Immature natural killer cell (primary cell): ENCODE measurements at regions not wholly inside any gene's neighbourhood (a gene's known extent, or its start where the extent isn't known, plus 50 kb on each side); places are given as distances from the start of the nearest gene placed in this dataset.
A peak's percentile ranks its signal among the peaks of the same experiment; 100 is the strongest.

Experiments used
- DNase-seq, 3 donors: peaks; one replicate each; pipeline ENCODE4 v3.0.0; 2022; ENCODE audit warnings: mixed read lengths in 1 of 3
- H3K27ac Mint-ChIP-seq, 6 donors: one replicate each; pipeline ENCODE4 v1.8.0; 2020; ENCODE audit warnings: mixed read lengths in 6 of 6, mild to moderate bottlenecking in 5 of 6, inconsistent platforms in 4 of 6, moderate library complexity in 3 of 6
- H3K27me3 Mint-ChIP-seq, 3 donors: one replicate each; pipeline ENCODE4 v1.8.0; 2020 to 2021; ENCODE audit warnings: low read depth in 3 of 3, mild to moderate bottlenecking in 3 of 3, mixed read lengths in 3 of 3, moderate library complexity in 3 of 3, inconsistent platforms in 1 of 3
- H3K36me3 Mint-ChIP-seq, 3 donors: one replicate each; pipeline ENCODE4 v1.8.0; 2020; ENCODE audit warnings: mixed read lengths in 3 of 3, inconsistent platforms in 2 of 3, mild to moderate bottlenecking in 2 of 3
- H3K4me1 Mint-ChIP-seq, 2 donors: one replicate each; pipeline ENCODE4 v1.8.0; 2020; ENCODE audit warnings: inconsistent platforms in 2 of 2, mild to moderate bottlenecking in 2 of 2, mixed read lengths in 2 of 2, moderate library complexity in 1 of 2
- H3K4me3 Mint-ChIP-seq, 5 donors: one replicate each; pipeline ENCODE4 v1.8.0; 2020; ENCODE audit warnings: mild to moderate bottlenecking in 5 of 5, mixed read lengths in 5 of 5, inconsistent platforms in 3 of 5, moderate library complexity in 3 of 5
- H3K9me3 Mint-ChIP-seq, 6 donors: one replicate each; pipeline ENCODE4 v1.8.0; 2020; ENCODE audit warnings: mild to moderate bottlenecking in 6 of 6, mixed read lengths in 6 of 6, inconsistent platforms in 4 of 6, moderate library complexity in 3 of 6

DNA sequence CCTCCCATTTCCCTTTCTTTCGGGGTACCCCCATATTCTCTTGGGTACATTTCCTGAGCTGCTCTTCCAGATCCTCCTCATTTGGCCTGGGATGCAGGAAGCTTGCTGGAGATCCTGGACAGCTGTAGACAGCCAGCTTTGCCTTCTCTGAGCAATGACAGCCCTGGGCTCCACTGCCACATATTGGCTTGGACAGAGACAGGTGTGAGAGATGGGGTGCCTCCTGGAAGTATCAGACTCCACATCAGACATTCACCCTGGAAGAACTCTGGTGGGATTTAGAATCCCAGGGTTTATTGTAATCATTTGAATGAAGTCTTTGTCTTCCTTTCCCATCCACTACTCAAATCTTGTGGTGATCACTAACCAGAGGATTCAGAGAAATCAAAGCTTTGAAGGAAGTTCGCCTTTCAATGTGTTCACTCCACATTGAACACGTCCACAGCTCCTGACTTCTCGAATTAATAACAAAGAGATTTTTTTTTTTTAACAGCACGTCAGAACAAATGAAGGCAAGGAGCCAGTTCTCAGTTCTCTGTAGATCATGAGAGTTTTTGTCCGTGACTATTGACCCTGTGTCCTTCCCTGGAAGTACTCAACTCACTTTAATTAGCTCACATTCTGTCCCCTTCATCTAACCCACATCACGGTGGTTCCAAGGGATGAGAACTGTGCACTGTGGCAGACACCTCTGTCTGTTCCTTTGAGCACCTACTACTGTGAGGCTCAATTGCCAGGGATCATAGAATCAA, 377.6 kb upstream of the TRIB2 start:
- DNase-seq: no peak
- Mint-ChIP-seq H3K4me1 (no peaks in the 10 kb centered on the region), H3K27me3 (peaks cover 0 to 6% (median 4%) of the 10 kb centered on the region in 3 donors), H3K36me3 (peaks cover 0 to 7% (median 4%) of the 10 kb centered on the region in 3 donors), H3K4me3 (no peak overlapping the region), H3K9me3 (peaks cover 0 to 2% (median 0%) of the 10 kb centered on the region in 6 donors), H3K27ac (no peak overlapping the region)

DNA sequence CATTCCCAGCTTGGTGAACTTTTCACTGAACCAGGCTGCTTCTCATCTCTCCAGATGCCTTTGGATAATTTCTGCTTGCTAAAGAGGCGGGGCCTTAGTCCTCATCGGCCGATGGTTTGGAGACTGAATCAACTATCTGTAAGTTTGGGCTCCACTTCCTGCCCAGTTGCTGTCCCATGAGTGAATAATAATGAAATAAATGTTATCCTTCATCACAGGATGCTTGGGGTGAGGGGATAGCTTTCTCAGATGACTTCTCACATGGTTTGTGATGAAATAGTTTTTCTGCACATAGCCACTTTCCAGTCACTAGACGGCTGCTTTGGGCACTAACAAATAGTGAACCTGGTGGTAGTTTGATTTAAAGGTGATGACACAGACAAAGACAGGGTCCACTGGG, 376.6 kb upstream of the TRIB2 start:
- H3K27me3 Mint-ChIP-seq: peaks cover 0 to 4% (median 4%) of the 10 kb centered on the region in 3 donors
- H3K9me3 Mint-ChIP-seq: no peaks in the 10 kb centered on the region
- H3K27ac Mint-ChIP-seq: no peak overlapping the region
- no peaks in the 10 kb centered on the region for H3K4me1 Mint-ChIP-seq
- DNase-seq: no peak
- H3K4me3 Mint-ChIP-seq: no peak overlapping the region
- peaks cover 0 to 10% (median 5%) of the 10 kb centered on the region in 3 donors for H3K36me3 Mint-ChIP-seq

DNA sequence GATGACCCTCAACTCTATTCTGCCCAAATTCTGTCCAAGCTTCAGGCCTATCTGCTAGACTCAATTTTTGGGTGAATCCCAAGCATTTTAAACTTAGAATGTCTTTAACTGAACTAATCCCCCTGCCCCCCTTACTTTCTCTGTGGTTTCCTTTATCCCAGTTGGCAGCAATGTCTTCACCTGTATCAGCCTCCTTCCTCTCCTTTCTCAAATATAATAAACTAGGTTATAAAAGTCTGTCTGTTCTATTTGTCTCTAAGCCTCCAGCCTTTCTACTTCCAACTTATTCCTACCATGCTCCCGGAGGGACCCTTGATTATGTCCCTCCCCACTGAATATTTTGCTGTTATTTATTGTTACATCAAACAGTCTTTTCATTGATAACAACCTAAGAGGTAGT, 375.5 kb upstream of the TRIB2 start:
- H3K27me3 Mint-ChIP-seq: peaks cover 0 to 7% (median 4%) of the 10 kb centered on the region in 3 donors
- no peaks in the 10 kb centered on the region for H3K9me3 Mint-ChIP-seq
- H3K36me3 Mint-ChIP-seq: peaks cover 0 to 10% (median 5%) of the 10 kb centered on the region in 3 donors
- no peak overlapping the region for H3K27ac Mint-ChIP-seq
- H3K4me3 Mint-ChIP-seq: no peak overlapping the region
- H3K4me1 Mint-ChIP-seq: no peaks in the 10 kb centered on the region
- no peak for DNase-seq

DNA sequence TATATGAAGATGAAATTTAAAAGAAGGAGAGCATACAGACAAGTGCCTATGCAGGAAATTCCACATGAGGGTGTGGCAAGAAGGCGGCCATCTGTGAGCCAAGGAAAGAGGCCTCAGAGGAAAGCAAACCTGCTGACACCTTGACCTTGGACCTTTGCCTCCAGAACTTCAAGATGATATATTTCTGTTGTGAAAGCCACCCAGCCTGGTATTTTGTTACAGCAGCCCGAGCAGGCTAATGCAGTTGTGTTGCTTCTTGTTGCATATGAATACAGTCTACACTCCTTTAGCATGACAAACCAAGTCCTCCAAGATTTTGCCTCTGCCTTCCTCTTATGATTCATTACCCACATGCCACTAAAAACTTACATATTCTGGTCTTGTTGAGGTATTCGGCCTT, 374.8 kb upstream of the TRIB2 start:
- no peak for DNase-seq
- Mint-ChIP-seq H3K27me3 (peaks cover 0 to 7% (median 4%) of the 10 kb centered on the region in 3 donors), H3K9me3 (no peaks in the 10 kb centered on the region), H3K27ac (no peak overlapping the region), H3K4me1 (no peaks in the 10 kb centered on the region), H3K36me3 (peaks cover 0 to 10% (median 5%) of the 10 kb centered on the region in 3 donors), H3K4me3 (no peak overlapping the region)

DNA sequence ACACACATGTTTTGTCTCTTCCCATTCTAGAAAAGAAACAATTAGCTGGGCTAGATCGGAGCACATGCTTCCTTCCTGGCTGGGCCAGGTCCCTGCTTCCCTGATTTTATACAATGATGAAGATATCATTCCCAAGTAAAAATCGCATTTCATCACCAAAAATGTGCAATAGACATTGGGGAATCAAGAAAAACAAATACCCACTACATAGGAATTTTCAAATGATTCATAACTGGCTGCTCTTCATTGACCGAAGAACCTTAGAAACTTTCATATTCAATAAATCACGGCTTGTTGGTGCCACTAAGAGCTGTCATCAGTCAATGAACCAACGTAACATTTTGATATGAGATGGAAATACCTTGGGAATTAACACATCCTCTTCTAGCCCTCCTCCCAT, 373.6 kb upstream of the TRIB2 start:
- Mint-ChIP-seq H3K4me1 (no peaks in the 10 kb centered on the region), H3K4me3 (no peak overlapping the region), H3K27me3 (peaks cover 2 to 7% (median 4%) of the 10 kb centered on the region in 3 donors), H3K9me3 (no peaks in the 10 kb centered on the region), H3K27ac (no peak overlapping the region), H3K36me3 (peaks cover 0 to 10% (median 5%) of the 10 kb centered on the region in 3 donors)
- no peak for DNase-seq

DNA sequence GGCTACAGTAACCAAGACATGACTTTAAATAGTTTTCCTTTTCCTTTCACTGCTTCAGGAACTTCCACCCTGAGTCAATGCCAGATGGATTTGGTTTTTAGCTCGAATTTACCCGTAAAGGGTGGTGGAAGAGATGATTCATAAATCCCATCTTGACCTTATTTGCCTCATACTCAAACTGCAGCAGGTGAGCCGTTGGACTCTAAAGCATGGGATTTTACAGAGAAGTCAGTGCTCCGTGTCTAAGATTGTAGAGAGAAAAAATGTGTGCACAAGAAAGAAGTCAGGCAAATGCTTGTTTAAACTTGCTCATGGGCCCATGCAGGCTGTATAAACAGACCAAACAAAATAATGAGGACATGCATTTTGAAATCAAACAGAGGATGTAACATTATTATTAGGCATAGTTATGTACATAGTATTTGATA, 369.7 kb upstream of the TRIB2 start:
- H3K9me3 Mint-ChIP-seq: no peaks in the 10 kb centered on the region
- no peaks in the 10 kb centered on the region for H3K4me1 Mint-ChIP-seq
- no peak for DNase-seq
- H3K36me3 Mint-ChIP-seq: peaks cover 0 to 10% (median 5%) of the 10 kb centered on the region in 3 donors
- peaks cover 3 to 4% (median 4%) of the 10 kb centered on the region in 3 donors for H3K27me3 Mint-ChIP-seq
- no peak overlapping the region for H3K4me3 Mint-ChIP-seq
- no peak overlapping the region for H3K27ac Mint-ChIP-seq

DNA sequence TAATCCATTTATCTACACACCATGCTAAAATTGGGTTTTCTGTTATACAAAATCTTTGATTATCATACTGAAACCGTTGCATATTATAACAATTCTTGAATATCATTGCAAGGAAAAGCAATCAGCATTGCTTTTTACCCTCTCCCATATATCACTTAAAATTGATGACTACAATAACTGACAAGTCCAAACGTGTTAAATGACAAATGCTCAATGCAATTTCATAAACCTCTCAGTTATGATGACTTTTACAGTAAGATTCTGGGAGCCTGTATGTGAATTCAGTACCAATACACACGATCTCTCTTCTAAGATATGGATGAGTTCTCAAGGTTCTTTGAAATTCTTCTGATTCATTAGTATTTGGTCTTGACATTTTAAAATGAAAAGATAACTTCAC, 368.5 kb upstream of the TRIB2 start:
- Mint-ChIP-seq H3K4me3 (no peak overlapping the region), H3K27ac (no peak overlapping the region), H3K4me1 (no peaks in the 10 kb centered on the region), H3K9me3 (no peaks in the 10 kb centered on the region), H3K36me3 (peaks cover 0 to 5% (median 5%) of the 10 kb centered on the region in 3 donors), H3K27me3 (peaks cover 0 to 3% (median 3%) of the 10 kb centered on the region in 3 donors)
- no peak for DNase-seq

DNA sequence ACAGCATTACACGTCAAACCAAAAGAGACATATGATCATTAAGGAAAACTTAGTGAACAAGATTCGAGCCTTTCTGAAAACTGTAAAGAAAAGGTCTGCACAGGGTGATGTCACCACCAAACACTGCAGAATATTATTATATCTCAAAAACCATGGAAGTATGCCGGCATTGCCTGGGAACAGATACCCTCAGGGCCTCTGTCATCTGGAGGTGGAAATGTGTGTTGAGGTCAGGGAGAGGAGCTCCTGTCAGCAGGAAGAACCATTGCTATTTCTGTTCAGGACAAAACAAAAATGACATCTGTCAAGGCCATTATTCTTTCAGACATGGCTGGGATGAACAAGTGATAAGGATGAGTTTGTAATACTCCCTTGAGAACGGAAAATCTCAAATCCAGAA, 365.9 kb upstream of the TRIB2 start:
- Mint-ChIP-seq H3K27me3 (peaks cover 0 to 6% (median 2%) of the 10 kb centered on the region in 3 donors), H3K27ac (no peak overlapping the region), H3K4me3 (no peak overlapping the region), H3K9me3 (no peaks in the 10 kb centered on the region), H3K36me3 (peaks cover 0 to 3% (median 0%) of the 10 kb centered on the region in 3 donors), H3K4me1 (no peaks in the 10 kb centered on the region)
- no peak for DNase-seq

DNA sequence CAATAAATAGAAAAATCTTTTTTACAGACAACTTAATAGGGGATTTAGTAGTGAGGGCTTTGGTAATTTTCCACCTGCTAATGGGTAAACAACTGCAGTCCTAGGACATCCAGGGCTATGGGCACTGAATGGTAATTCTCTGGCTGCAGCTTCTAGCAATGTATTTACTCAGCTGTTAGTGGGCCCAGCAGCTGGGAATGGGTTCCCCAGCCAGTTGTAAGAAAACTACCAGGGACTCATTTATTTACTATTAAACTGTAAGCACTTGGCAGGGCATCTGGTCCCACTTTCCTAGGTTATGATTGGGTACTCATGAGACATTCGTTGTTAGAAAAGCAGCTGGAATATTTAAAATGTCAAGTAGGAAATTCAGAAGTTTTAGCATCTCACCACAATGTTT, 363.8 kb upstream of the TRIB2 start:
- H3K9me3 Mint-ChIP-seq: no peaks in the 10 kb centered on the region
- H3K27ac Mint-ChIP-seq: no peak overlapping the region
- no peak for DNase-seq
- H3K27me3 Mint-ChIP-seq: peaks cover 1 to 4% (median 3%) of the 10 kb centered on the region in 3 donors
- no peak overlapping the region for H3K4me3 Mint-ChIP-seq
- H3K4me1 Mint-ChIP-seq: no peaks in the 10 kb centered on the region
- H3K36me3 Mint-ChIP-seq: peaks cover 0 to 3% (median 0%) of the 10 kb centered on the region in 3 donors

DNA sequence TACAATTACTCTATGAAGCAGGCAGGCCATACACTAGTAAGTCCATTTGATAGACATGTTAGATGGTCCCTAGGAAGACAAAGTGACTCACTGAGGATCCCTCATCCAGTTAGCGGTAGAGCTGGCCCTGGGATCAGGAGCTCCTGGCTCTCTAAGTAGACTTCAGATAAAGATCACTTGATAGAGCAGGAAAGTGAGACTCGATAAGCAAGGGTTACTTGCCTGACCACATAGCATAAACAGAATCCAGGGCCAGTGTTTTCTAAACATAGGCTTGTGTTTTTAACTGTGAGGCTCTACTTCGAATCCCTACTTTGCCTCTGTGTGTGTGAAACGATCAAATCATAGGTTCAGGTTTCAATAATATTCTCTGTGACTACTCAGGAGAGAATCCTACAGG, 355.2 kb upstream of the TRIB2 start:
- Mint-ChIP-seq H3K9me3 (peaks cover 0 to 8% (median 5%) of the 10 kb centered on the region in 6 donors), H3K4me1 (no peaks in the 10 kb centered on the region), H3K4me3 (no peak overlapping the region)

DNA sequence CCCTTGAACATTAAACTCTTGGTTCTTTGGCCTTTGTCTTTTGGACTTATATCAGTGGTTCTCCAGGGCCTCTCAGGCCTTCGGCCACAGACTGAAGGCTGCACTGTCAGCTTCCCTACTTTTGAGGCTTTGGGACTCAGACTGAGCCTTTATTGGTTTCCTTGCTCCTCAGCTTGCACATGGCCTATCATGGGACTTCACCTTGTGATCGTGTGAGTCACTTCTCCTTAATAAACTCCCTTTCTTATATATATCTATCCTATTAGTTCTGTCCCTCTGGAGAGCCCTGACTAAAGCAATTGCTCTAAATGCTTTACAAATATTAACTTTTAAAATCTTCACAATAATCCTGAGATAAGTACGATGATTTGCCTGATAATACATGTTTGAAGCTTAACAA, 353.6 kb upstream of the TRIB2 start:
- no peak for DNase-seq
- Mint-ChIP-seq H3K27ac (no peak overlapping the region), H3K4me3 (no peak overlapping the region), H3K27me3 (peaks cover 0 to 3% (median 3%) of the 10 kb centered on the region in 3 donors), H3K36me3 (peaks cover 0 to 12% (median 4%) of the 10 kb centered on the region in 3 donors), H3K4me1 (no peaks in the 10 kb centered on the region), H3K9me3 (peaks cover 0 to 9% (median 6%) of the 10 kb centered on the region in 6 donors)

More for the DNA sequence above, 355.2 kb upstream of the TRIB2 start:
- H3K36me3 Mint-ChIP-seq: peaks cover 0 to 5% (median 4%) of the 10 kb centered on the region in 3 donors
- no peak overlapping the region for H3K27ac Mint-ChIP-seq
- DNase-seq: no peak
- H3K27me3 Mint-ChIP-seq: peaks cover 0 to 3% (median 2%) of the 10 kb centered on the region in 3 donors

DNA sequence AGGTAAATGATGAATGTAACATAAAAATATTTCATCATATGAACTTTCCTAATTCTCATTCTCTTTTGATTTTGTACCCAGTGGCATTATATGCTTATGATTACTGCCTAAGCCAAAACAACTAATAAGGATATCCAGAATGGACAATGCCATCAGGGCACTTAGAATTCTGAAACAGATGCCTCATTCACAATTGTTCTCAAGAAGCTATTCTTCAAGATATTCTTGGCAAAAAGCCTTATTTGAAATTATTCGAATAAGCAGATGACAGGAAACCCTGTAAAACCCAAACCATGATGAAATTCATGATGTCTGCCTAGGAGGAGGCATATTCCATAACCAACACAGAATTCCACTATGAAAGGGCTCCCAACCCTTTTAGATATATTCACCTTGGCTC, 353.2 kb upstream of the TRIB2 start:
- H3K27me3 Mint-ChIP-seq: peaks cover 0 to 3% (median 3%) of the 10 kb centered on the region in 3 donors
- no peak overlapping the region for H3K27ac Mint-ChIP-seq
- peaks cover 0 to 9% (median 6%) of the 10 kb centered on the region in 6 donors for H3K9me3 Mint-ChIP-seq
- H3K4me1 Mint-ChIP-seq: no peaks in the 10 kb centered on the region
- peaks cover 0 to 12% (median 4%) of the 10 kb centered on the region in 3 donors for H3K36me3 Mint-ChIP-seq
- no peak for DNase-seq
- H3K4me3 Mint-ChIP-seq: no peak overlapping the region

DNA sequence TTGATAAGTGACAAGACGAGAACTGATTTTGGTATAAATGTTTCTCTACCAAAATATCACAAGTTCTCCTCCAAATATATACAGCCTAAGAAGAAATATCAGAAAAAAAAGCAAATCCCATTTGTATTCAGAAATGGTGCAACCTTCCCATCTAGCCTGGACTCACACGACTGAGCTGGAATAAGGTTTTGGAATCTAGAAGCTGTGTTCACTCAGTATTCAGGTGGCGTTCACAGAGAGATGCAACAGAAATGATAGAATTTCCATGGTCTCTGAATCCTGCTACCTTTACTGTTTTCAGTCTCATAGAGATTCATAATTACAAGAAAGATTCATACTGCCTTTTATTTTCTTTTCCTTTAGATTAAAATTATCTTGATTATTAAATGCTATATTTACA, 347.2 kb upstream of the TRIB2 start:
- H3K4me3 Mint-ChIP-seq: no peak overlapping the region
- H3K27me3 Mint-ChIP-seq: peaks cover 0 to 3% (median 0%) of the 10 kb centered on the region in 3 donors
- H3K36me3 Mint-ChIP-seq: peaks cover 0 to 12% (median 6%) of the 10 kb centered on the region in 3 donors
- H3K4me1 Mint-ChIP-seq: no peaks in the 10 kb centered on the region
- no peak overlapping the region for H3K27ac Mint-ChIP-seq
- H3K9me3 Mint-ChIP-seq: peaks cover 0 to 9% (median 6%) of the 10 kb centered on the region in 6 donors
- DNase-seq: no peak

DNA sequence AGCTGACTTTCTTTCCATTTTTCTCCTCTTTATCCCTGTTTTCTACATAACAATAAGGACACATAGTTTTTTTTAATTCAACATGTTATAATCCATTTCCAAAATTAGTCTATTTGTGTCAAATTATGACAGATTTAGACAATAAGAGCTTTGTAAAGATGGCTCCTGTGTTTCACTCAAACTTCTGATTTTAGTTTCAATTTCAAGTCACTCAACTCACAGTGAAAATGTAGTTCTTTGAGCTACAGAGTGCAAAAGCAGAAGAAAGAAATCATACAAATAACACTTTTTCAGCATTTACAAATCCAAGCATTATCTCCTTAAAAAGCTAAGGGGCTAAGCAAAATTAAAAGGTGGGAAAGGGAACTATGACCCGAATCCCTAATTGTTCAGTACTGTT, 340.7 kb upstream of the TRIB2 start:
- Mint-ChIP-seq H3K4me1 (peaks cover 7 to 10% of the 10 kb centered on the region in 2 donors), H3K36me3 (peaks cover 0 to 7% (median 2%) of the 10 kb centered on the region in 3 donors), H3K27ac (no peak overlapping the region), H3K9me3 (no peaks in the 10 kb centered on the region), H3K27me3 (peaks cover 0 to 4% (median 1%) of the 10 kb centered on the region in 3 donors), H3K4me3 (peak overlapping the region in 1 of 5 donors; percentile 53)
- no peak for DNase-seq
